B cell (primary cell): ENCODE measurements at regions not wholly inside any gene's neighbourhood (a gene's known extent, or its start where the extent isn't known, plus 50 kb on each side); places are given as distances from the start of the nearest gene placed in this dataset.

Experiments used
- ATAC-seq: fragments of 200-7000 bp; cut with Tn5 transposase; one replicate; pipeline ENCODE4 v1.10.0; 2021; ENCODE audit warnings: low read depth, mild to moderate bottlenecking, moderate number of reproducible peaks, moderate library complexity
- CTCF ChIA-PET: fragments of 350-600 bp; sonication (Branson Sonifier 250); formaldehyde crosslinking; loops from one replicate; lab custom pipeline; 2021; ENCODE audit warnings: antibody characterized with exemption, inconsistent platforms; lab: Charles Lee
- POLR2A ChIA-PET: fragments of 350-600 bp; sonication (Branson Sonifier 250); formaldehyde crosslinking; loops from one replicate; lab custom pipeline; 2021; ENCODE audit warnings: antibody characterized with exemption; lab: Charles Lee
- DNase-seq: peaks from one replicate; pipeline ENCODE4 v3.0.0; 2013
- H2AFZ ChIP-seq: 2 replicates; pipeline ENCODE4 v1.6.1; 2012; ENCODE audit warnings: mild to moderate bottlenecking, low read depth, low read length; ENCODE audit not compliant: insufficient read depth, poor library complexity, severe bottlenecking
- H3K27ac ChIP-seq, 2 donors: 1 replicate in 1 of 2; 2 replicates in 1 of 2; pipeline ENCODE4 v1.5.1; 2012 to 2013; ENCODE audit warnings: low read length in 2 of 2, mild to moderate bottlenecking in 2 of 2, moderate library complexity in 1 of 2
- H3K27me3 ChIP-seq, 4 experiments: fragments of 200-600 bp in 1 of 4; sonication (generic) in 1 of 4; replicated peaks in 1 of 4; 1 replicate in 2 of 4; 2 replicates in 2 of 4; pipeline versions ENCODE4 v1.6.1 to v1.7.0; 2013 to 2016; ENCODE audit warnings: low read length in 3 of 4, mild to moderate bottlenecking in 2 of 4, mixed read lengths in 1 of 4, moderate library complexity in 1 of 4; ENCODE audit not compliant: insufficient read depth in 4 of 4, control insufficient read depth in 3 of 4; ENCODE audit errors: control extremely low read depth in 1 of 4
- H3K36me3 ChIP-seq, 2 experiments: replicated peaks in 1 of 2; 1 replicate in 1 of 2; 2 replicates in 1 of 2; pipeline versions ENCODE4 v1.6.1 to v1.7.1; 2013; ENCODE audit warnings: low read length in 1 of 2; ENCODE audit not compliant: insufficient read depth in 2 of 2, control insufficient read depth in 1 of 2; ENCODE audit errors: control extremely low read depth in 1 of 2, extremely low read depth in 1 of 2
- H3K4me1 ChIP-seq, 2 donors: fragments of 200-600 bp in 1 of 2; sonication (generic) in 1 of 2; 1 replicate in 1 of 2; 2 replicates in 1 of 2; pipeline versions ENCODE4 v1.5.1 to v1.6.1; 2013 to 2017; ENCODE audit warnings: low read length in 2 of 2; ENCODE audit not compliant: control insufficient read depth in 2 of 2, insufficient read depth in 2 of 2
- H3K4me2 ChIP-seq: replicated peaks from 2 replicates; pipeline ENCODE3; 2012; ENCODE audit warnings: mild to moderate bottlenecking, low read depth, low read length; ENCODE audit not compliant: poor library complexity, severe bottlenecking
- H3K4me3 ChIP-seq, 5 experiments: fragments of 200-600 bp in 1 of 5; sonication (generic) in 1 of 5; 1 replicate in 3 of 5; 2 replicates in 2 of 5; pipeline versions ENCODE4 v1.5.1 to v1.7.0; 2011 to 2016; ENCODE audit warnings: low read length in 4 of 5, mild to moderate bottlenecking in 4 of 5, low read depth in 2 of 5, control low read depth in 1 of 5, moderate library complexity in 1 of 5; ENCODE audit not compliant: insufficient read depth in 1 of 5; ENCODE audit errors: control extremely low read depth in 1 of 5, extremely low read depth in 1 of 5
- H3K79me2 ChIP-seq: fragments of 200-600 bp; sonication (generic); one replicate; pipeline ENCODE4 v1.6.0; 2016; ENCODE audit warnings: low read length; ENCODE audit not compliant: control insufficient read depth, insufficient read depth
- H3K9ac ChIP-seq: fragments of 200-600 bp; sonication (generic); 2 replicates; pipeline ENCODE4 v1.6.1; 2017; ENCODE audit warnings: mild to moderate bottlenecking, low read length, moderate library complexity
- H3K9me3 ChIP-seq, 3 donors: one replicate each; pipeline versions ENCODE4 v1.6.1 to v1.7.1; 2013; ENCODE audit warnings: low read length in 2 of 3; ENCODE audit not compliant: control insufficient read depth in 2 of 3, insufficient read depth in 1 of 3; ENCODE audit errors: control extremely low read depth in 1 of 3
- H4K20me1 ChIP-seq: 2 replicates; pipeline ENCODE4 v1.6.0; 2012; ENCODE audit warnings: mild to moderate bottlenecking, low read length; ENCODE audit not compliant: insufficient read depth, control insufficient read depth, poor library complexity, severe bottlenecking
- H3K27ac Mint-ChIP-seq: one replicate; pipeline ENCODE4 v1.8.0; 2021; ENCODE audit warnings: mixed read lengths
- H3K27me3 Mint-ChIP-seq: one replicate; pipeline ENCODE4 v1.8.0; 2021; ENCODE audit warnings: mixed read lengths
- H3K4me1 Mint-ChIP-seq: one replicate; pipeline ENCODE4 v1.8.0; 2021; ENCODE audit warnings: mixed read lengths
- H3K4me3 Mint-ChIP-seq: one replicate; pipeline ENCODE4 v1.8.0; 2021; ENCODE audit warnings: mixed read lengths
- H3K9me3 Mint-ChIP-seq: one replicate; pipeline ENCODE4 v1.8.0; 2022; ENCODE audit warnings: mixed read lengths; ENCODE audit not compliant: insufficient read depth
- CTCF ChIP-seq: fragments of 200-600 bp; IDR thresholded peaks from one replicate; pipeline ENCODE4 v1.8.0; 2022; ENCODE audit warnings: antibody characterized with exemption, mild to moderate bottlenecking
- EZH2 ChIP-seq: IDR thresholded peaks from 2 replicates; pipeline ENCODE4 v1.6.1; 2012; ENCODE audit warnings: borderline replicate concordance, low read depth, mild to moderate bottlenecking, moderate library complexity, low read length; ENCODE audit not compliant: insufficient read depth, poor library complexity, severe bottlenecking
- WGBS: methylation state at CpG from one replicate; pipeline ENCODE4 v1.1.5; 2013; ENCODE audit warnings: missing lambda C conversion rate; ENCODE audit not compliant: insufficient coverage; 5-methylcytosine and 5-hydroxymethylcytosine counted together
- intact Hi-C: fragments of 100-400 bp; cut with micrococcal nuclease; formaldehyde crosslinking; loops from one replicate; pipeline ENCODE4 v1.10.0; 2022

- no peak overlapping the region for H3K27ac Mint-ChIP-seq
- Histone ChIP-seq H4K20me1 (no peaks in the 10 kb centered on the region), H3K9ac (no peak overlapping the region), H3K4me1 (no peaks in the 10 kb centered on the region), H3K4me3 (no peak overlapping the region), H3K27ac (no peak overlapping the region), H3K9me3 (no peaks in the 10 kb centered on the region), H3K36me3 (no peaks in the 10 kb centered on the region), H3K27me3 (no peaks in the 10 kb centered on the region), H2AFZ (no peak overlapping the region), H3K79me2 (no peaks in the 10 kb centered on the region), H3K4me2 (no peak overlapping the region)
- 89% methylated on average over 9 of the region's 11 CpGs for WGBS
- no peak for ATAC-seq
- peaks cover 6% of the 10 kb centered on the region for H3K9me3 Mint-ChIP-seq
- no peak for DNase-seq
- ChIA-PET POLR2A (no interaction called here), CTCF (no interaction called here)
- intact Hi-C loops: no loop called here
- H3K4me1 Mint-ChIP-seq: no peaks in the 10 kb centered on the region
- no peak overlapping the region for H3K4me3 Mint-ChIP-seq
- H3K27me3 Mint-ChIP-seq: no peaks in the 10 kb centered on the region
- TF ChIP-seq CTCF (no peak), EZH2 (no peak)
These were observed 687.0 kb downstream of the EFNB2 start for GRCh38 chr13:105848494-105848893.

- WGBS: 40% methylated on average over 1 of the region's 8 CpGs
- ChIA-PET CTCF (no interaction called here), POLR2A (no interaction called here)
These were observed 687.8 kb downstream of the EFNB2 start for GRCh38 chr13:105847527-105848291.

More at GRCh38 chr13:105847527-105848291, 687.8 kb downstream of the EFNB2 start:
- Histone ChIP-seq H3K36me3 (no peaks in the 10 kb centered on the region), H3K79me2 (no peaks in the 10 kb centered on the region), H4K20me1 (no peaks in the 10 kb centered on the region), H3K4me3 (no peak overlapping the region), H3K9ac (no peak overlapping the region), H3K27me3 (no peaks in the 10 kb centered on the region), H3K4me1 (no peaks in the 10 kb centered on the region), H3K27ac (no peak overlapping the region), H2AFZ (no peak overlapping the region), H3K9me3 (no peaks in the 10 kb centered on the region), H3K4me2 (no peak overlapping the region)
- Mint-ChIP-seq H3K4me1 (no peaks in the 10 kb centered on the region), H3K27ac (no peak overlapping the region), H3K9me3 (peaks cover 6% of the 10 kb centered on the region), H3K4me3 (no peak overlapping the region), H3K27me3 (no peaks in the 10 kb centered on the region)
- DNase-seq (no peak), ATAC-seq (no peak)
- TF ChIP-seq EZH2 (no peak), CTCF (no peak)
- intact Hi-C loops: no loop called here
